ENCODE measurements at regions not wholly inside any gene's neighbourhood (a gene's known extent, or its start where the extent isn't known, plus 50 kb on each side); places are given as distances from the start of the nearest gene placed in this dataset.

- no peak for DNase-seq
- H2AK5ac ChIP-seq (ENCODE audit: low read length) = no peak overlapping the region
- no peak overlapping the region for H4K8ac ChIP-seq (ENCODE audit: low read depth, low read length)
- no peak overlapping the region for H3K4me2 ChIP-seq (ENCODE audit: low read length)
- no peaks in the 10 kb centered on the region for H3K79me1 ChIP-seq (ENCODE audit: low read length)
- no peak overlapping the region for H3K23ac ChIP-seq (ENCODE audit: low read length)
- H2BK120ac ChIP-seq (ENCODE audit: low read depth, low read length) = no peak overlapping the region
- H3K4ac ChIP-seq (ENCODE audit: low read depth, low read length) = no peak overlapping the region
- no peak overlapping the region for H3K56ac ChIP-seq (ENCODE audit: low read length)
- no peak overlapping the region for H3K4me3 ChIP-seq (ENCODE audit: low read length)
- no peaks in the 10 kb centered on the region for H3K4me1 ChIP-seq (ENCODE audit: control insufficient read depth, low read depth, low read length)
- H3K9ac ChIP-seq (ENCODE audit: low read length) = no peak overlapping the region
- H4K5ac ChIP-seq (ENCODE audit: low read length) = no peak overlapping the region
- no peaks in the 10 kb centered on the region for H3K36me3 ChIP-seq (ENCODE audit: control insufficient read depth, insufficient read depth, low read length)
- H3K79me2 ChIP-seq (ENCODE audit: control insufficient read depth, insufficient read depth, low read length) = no peaks in the 10 kb centered on the region
- H3K27me3 ChIP-seq (ENCODE audit: insufficient read depth, low read length, poor library complexity) = no peaks in the 10 kb centered on the region
- no peak overlapping the region for H3K18ac ChIP-seq (ENCODE audit: low read length)
- H2BK5ac ChIP-seq (ENCODE audit: low read length) = no peak overlapping the region
- H3K27ac ChIP-seq (ENCODE audit: low read depth, low read length) = no peak overlapping the region
- no CpG with 5 or more reads among the region's 3 CpGs for WGBS (ENCODE audit: extremely low coverage, insufficient coverage, low lambda C conversion rate)
- H2BK15ac ChIP-seq (replicated peaks; ENCODE audit: low read depth) = no peak overlapping the region
These were observed 82.3 kb downstream of the PRLHR start for GRCh38 chr10:118513174-118513573.

- no peak overlapping the region for H4K8ac ChIP-seq (ENCODE audit: low read depth, low read length)
- H3K4me1 ChIP-seq (ENCODE audit: control insufficient read depth, low read depth, low read length) = no peaks in the 10 kb centered on the region
- H3K4me2 ChIP-seq (ENCODE audit: low read length) = no peak overlapping the region
- no peak overlapping the region for H3K56ac ChIP-seq (ENCODE audit: low read length)
- no peaks in the 10 kb centered on the region for H3K36me3 ChIP-seq (ENCODE audit: control insufficient read depth, insufficient read depth, low read length)
- no peak overlapping the region for H2AK5ac ChIP-seq (ENCODE audit: low read length)
- H3K79me1 ChIP-seq (ENCODE audit: low read length) = no peaks in the 10 kb centered on the region
- no peak overlapping the region for H3K4me3 ChIP-seq (ENCODE audit: low read length)
- no peak overlapping the region for H2BK5ac ChIP-seq (ENCODE audit: low read length)
- no peak overlapping the region for H3K4ac ChIP-seq (ENCODE audit: low read depth, low read length)
- no peak overlapping the region for H2BK15ac ChIP-seq (replicated peaks; ENCODE audit: low read depth)
- H3K18ac ChIP-seq (ENCODE audit: low read length) = no peak overlapping the region
- H3K27me3 ChIP-seq (ENCODE audit: insufficient read depth, low read length, poor library complexity) = no peaks in the 10 kb centered on the region
- WGBS (ENCODE audit: extremely low coverage, insufficient coverage, low lambda C conversion rate) = no CpG with 5 or more reads among the region's 2 CpGs
- no peak for DNase-seq
- no peak overlapping the region for H3K27ac ChIP-seq (ENCODE audit: low read depth, low read length)
- H4K5ac ChIP-seq (ENCODE audit: low read length) = no peak overlapping the region
- no peak overlapping the region for H3K9ac ChIP-seq (ENCODE audit: low read length)
- no peak overlapping the region for H3K23ac ChIP-seq (ENCODE audit: low read length)
- no peaks in the 10 kb centered on the region for H3K79me2 ChIP-seq (ENCODE audit: control insufficient read depth, insufficient read depth, low read length)
- no peak overlapping the region for H2BK120ac ChIP-seq (ENCODE audit: low read depth, low read length)
These were observed 83.7 kb downstream of the PRLHR start for GRCh38 chr10:118511711-118512110.

GRCh38 chr10:118508863-118509262 is 86.6 kb downstream of the PRLHR start:
- Histone ChIP-seq H2BK15ac (replicated peaks; ENCODE audit: low read depth) (no peak overlapping the region), H3K27ac (ENCODE audit: low read depth, low read length) (no peak overlapping the region), H3K4ac (ENCODE audit: low read depth, low read length) (no peak overlapping the region), H3K4me3 (ENCODE audit: low read length) (no peak overlapping the region), H3K9ac (ENCODE audit: low read length) (no peak overlapping the region), H2BK120ac (ENCODE audit: low read depth, low read length) (no peak overlapping the region), H3K27me3 (ENCODE audit: insufficient read depth, low read length, poor library complexity) (no peaks in the 10 kb centered on the region), H4K5ac (ENCODE audit: low read length) (no peak overlapping the region), H3K18ac (ENCODE audit: low read length) (no peak overlapping the region), H3K79me2 (ENCODE audit: control insufficient read depth, insufficient read depth, low read length) (no peaks in the 10 kb centered on the region), H3K56ac (ENCODE audit: low read length) (no peak overlapping the region), H3K36me3 (ENCODE audit: control insufficient read depth, insufficient read depth, low read length) (no peaks in the 10 kb centered on the region), H3K4me1 (ENCODE audit: control insufficient read depth, low read depth, low read length) (no peaks in the 10 kb centered on the region), H3K79me1 (ENCODE audit: low read length) (no peaks in the 10 kb centered on the region), H2BK5ac (ENCODE audit: low read length) (no peak overlapping the region), H2AK5ac (ENCODE audit: low read length) (no peak overlapping the region), H3K23ac (ENCODE audit: low read length) (no peak overlapping the region), H3K4me2 (ENCODE audit: low read length) (no peak overlapping the region), H4K8ac (ENCODE audit: low read depth, low read length) (no peak overlapping the region)
- WGBS (ENCODE audit: extremely low coverage, insufficient coverage, low lambda C conversion rate) = no CpG with 5 or more reads among the region's 1 CpG
- DNase-seq = no peak

GRCh38 chr10:118508355-118508754 is 87.1 kb downstream of the PRLHR start:
- no peak overlapping the region for H3K4ac ChIP-seq (ENCODE audit: low read depth, low read length)
- no peak overlapping the region for H2AK5ac ChIP-seq (ENCODE audit: low read length)

GRCh38 chr10:118506671-118507590 is 88.5 kb downstream of the PRLHR start:
- WGBS (ENCODE audit: extremely low coverage, insufficient coverage, low lambda C conversion rate) = no CpG with 5 or more reads among the region's 7 CpGs
- Histone ChIP-seq H4K5ac (ENCODE audit: low read length) (no peak overlapping the region), H3K4me1 (ENCODE audit: control insufficient read depth, low read depth, low read length) (no peaks in the 10 kb centered on the region), H3K27me3 (ENCODE audit: insufficient read depth, low read length, poor library complexity) (no peaks in the 10 kb centered on the region), H3K79me2 (ENCODE audit: control insufficient read depth, insufficient read depth, low read length) (no peaks in the 10 kb centered on the region), H3K4me3 (ENCODE audit: low read length) (no peak overlapping the region), H2AK5ac (ENCODE audit: low read length) (no peak overlapping the region), H3K79me1 (ENCODE audit: low read length) (no peaks in the 10 kb centered on the region), H3K18ac (ENCODE audit: low read length) (no peak overlapping the region), H3K9ac (ENCODE audit: low read length) (no peak overlapping the region), H2BK5ac (ENCODE audit: low read length) (no peak overlapping the region), H3K56ac (ENCODE audit: low read length) (no peak overlapping the region), H3K4ac (ENCODE audit: low read depth, low read length) (no peak overlapping the region), H2BK120ac (ENCODE audit: low read depth, low read length) (no peak overlapping the region), H3K36me3 (ENCODE audit: control insufficient read depth, insufficient read depth, low read length) (no peaks in the 10 kb centered on the region), H3K4me2 (ENCODE audit: low read length) (no peak overlapping the region), H3K23ac (ENCODE audit: low read length) (no peak overlapping the region), H2BK15ac (replicated peaks; ENCODE audit: low read depth) (no peak overlapping the region), H3K27ac (ENCODE audit: low read depth, low read length) (no peak overlapping the region), H4K8ac (ENCODE audit: low read depth, low read length) (no peak overlapping the region)
- DNase-seq = peak; percentile 60

More at GRCh38 chr10:118508355-118508754, 87.1 kb downstream of the PRLHR start:
- WGBS (ENCODE audit: extremely low coverage, insufficient coverage, low lambda C conversion rate) = no CpG with 5 or more reads among the region's 2 CpGs
- no peak overlapping the region for H4K5ac ChIP-seq (ENCODE audit: low read length)
- no peak overlapping the region for H3K27ac ChIP-seq (ENCODE audit: low read depth, low read length)
- H3K9ac ChIP-seq (ENCODE audit: low read length) = no peak overlapping the region
- no peak overlapping the region for H3K18ac ChIP-seq (ENCODE audit: low read length)
- no peak for DNase-seq
- H3K79me1 ChIP-seq (ENCODE audit: low read length) = no peaks in the 10 kb centered on the region
- no peak overlapping the region for H3K4me3 ChIP-seq (ENCODE audit: low read length)
- H3K4me1 ChIP-seq (ENCODE audit: control insufficient read depth, low read depth, low read length) = no peaks in the 10 kb centered on the region
- no peak overlapping the region for H3K4me2 ChIP-seq (ENCODE audit: low read length)
- no peak overlapping the region for H4K8ac ChIP-seq (ENCODE audit: low read depth, low read length)
- H2BK5ac ChIP-seq (ENCODE audit: low read length) = no peak overlapping the region
- no peak overlapping the region for H2BK15ac ChIP-seq (replicated peaks; ENCODE audit: low read depth)
- no peak overlapping the region for H3K23ac ChIP-seq (ENCODE audit: low read length)
- H3K36me3 ChIP-seq (ENCODE audit: control insufficient read depth, insufficient read depth, low read length) = no peaks in the 10 kb centered on the region
- H3K56ac ChIP-seq (ENCODE audit: low read length) = no peak overlapping the region
- H3K27me3 ChIP-seq (ENCODE audit: insufficient read depth, low read length, poor library complexity) = no peaks in the 10 kb centered on the region
- no peak overlapping the region for H2BK120ac ChIP-seq (ENCODE audit: low read depth, low read length)
- H3K79me2 ChIP-seq (ENCODE audit: control insufficient read depth, insufficient read depth, low read length) = no peaks in the 10 kb centered on the region
